ENCODE measurements at regions not wholly inside any gene's neighbourhood (a gene's known extent, or its start where the extent isn't known, plus 50 kb on each side); places are given as distances from the start of the nearest gene placed in this dataset.

GRCh38 chr9:107867738-107868137 lies 378.2 kb upstream of the KLF4 start:
- DNase-seq (no peak), ATAC-seq (ENCODE audit: low read depth) (no peak)
- Histone ChIP-seq H4K20me1 (ENCODE audit: control insufficient read depth, insufficient read depth, low read length, poor library complexity, severe bottlenecking) (no peaks in the 10 kb centered on the region), H3K9ac (ENCODE audit: low read length) (peak overlapping the region; percentile 60), H3K4me1 (ENCODE audit: control insufficient read depth in 2 of 2, insufficient read depth in 2 of 2, low read length in 2 of 2) (peaks cover 57 to 60% of the 10 kb centered on the region in 2 donors), H3K79me2 (ENCODE audit: control insufficient read depth, insufficient read depth, low read length) (no peaks in the 10 kb centered on the region), H3K4me2 (replicated peaks; ENCODE audit: low read depth, low read length, poor library complexity, severe bottlenecking) (peak overlapping the region; percentile 79), H2AFZ (ENCODE audit: insufficient read depth, low read depth, low read length, poor library complexity, severe bottlenecking) (no peak overlapping the region), H3K27me3 (replicated peaks in 1 of 4; ENCODE audit: control extremely low read depth in 1 of 4, control insufficient read depth in 3 of 4, insufficient read depth in 4 of 4, low read length in 3 of 4) (no peaks in the 10 kb centered on the region), H3K9me3 (ENCODE audit: control extremely low read depth in 1 of 3, control insufficient read depth in 2 of 3, insufficient read depth in 1 of 3, low read length in 2 of 3) (no peaks in the 10 kb centered on the region), H3K27ac (ENCODE audit: low read length in 2 of 2) (peak overlapping the region; percentile 71 to 84), H3K4me3 (ENCODE audit: control extremely low read depth in 1 of 5, extremely low read depth in 1 of 5, insufficient read depth in 1 of 5, low read depth in 2 of 5, low read length in 4 of 5) (peak overlapping the region in 2 of 5 experiments; percentile 15 to 53), H3K36me3 (replicated peaks in 1 of 2; ENCODE audit: control extremely low read depth in 1 of 2, control insufficient read depth in 1 of 2, extremely low read depth in 1 of 2, insufficient read depth in 2 of 2, low read length in 1 of 2) (no peaks in the 10 kb centered on the region)
- no peaks in the 10 kb centered on the region for H3K27me3 Mint-ChIP-seq
- intact Hi-C loops (cut with micrococcal nuclease): no loop called here
- peak overlapping the region; percentile 47 for H3K4me3 Mint-ChIP-seq
- ChIA-PET CTCF (interaction anchor here (0.6 kb wide), 1 partner anchor 387 kb away, joined by 7 read pairs; no protein-coding TSS in a partner anchor), POLR2A (no interaction called here)
- peaks cover 59% of the 10 kb centered on the region for H3K4me1 Mint-ChIP-seq
- H3K27ac Mint-ChIP-seq: peak overlapping the region; percentile 82
- WGBS (ENCODE audit: insufficient coverage): no CpG with 5 or more reads among the region's 5 CpGs
- TF ChIP-seq, protein P1, sequence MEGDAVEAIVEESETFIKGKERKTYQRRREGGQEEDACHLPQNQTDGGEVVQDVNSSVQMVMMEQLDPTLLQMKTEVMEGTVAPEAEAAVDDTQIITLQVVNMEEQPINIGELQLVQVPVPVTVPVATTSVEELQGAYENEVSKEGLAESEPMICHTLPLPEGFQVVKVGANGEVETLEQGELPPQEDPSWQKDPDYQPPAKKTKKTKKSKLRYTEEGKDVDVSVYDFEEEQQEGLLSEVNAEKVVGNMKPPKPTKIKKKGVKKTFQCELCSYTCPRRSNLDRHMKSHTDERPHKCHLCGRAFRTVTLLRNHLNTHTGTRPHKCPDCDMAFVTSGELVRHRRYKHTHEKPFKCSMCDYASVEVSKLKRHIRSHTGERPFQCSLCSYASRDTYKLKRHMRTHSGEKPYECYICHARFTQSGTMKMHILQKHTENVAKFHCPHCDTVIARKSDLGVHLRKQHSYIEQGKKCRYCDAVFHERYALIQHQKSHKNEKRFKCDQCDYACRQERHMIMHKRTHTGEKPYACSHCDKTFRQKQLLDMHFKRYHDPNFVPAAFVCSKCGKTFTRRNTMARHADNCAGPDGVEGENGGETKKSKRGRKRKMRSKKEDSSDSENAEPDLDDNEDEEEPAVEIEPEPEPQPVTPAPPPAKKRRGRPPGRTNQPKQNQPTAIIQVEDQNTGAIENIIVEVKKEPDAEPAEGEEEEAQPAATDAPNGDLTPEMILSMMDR (IDR thresholded peaks at IDR 0.05): no peak
- TF ChIP-seq EZH2 (IDR thresholded peaks at IDR 0.05; ENCODE audit: borderline replicate concordance, insufficient read depth, low read depth, low read length, poor library complexity, severe bottlenecking): no peak
- no peaks in the 10 kb centered on the region for H3K9me3 Mint-ChIP-seq (ENCODE audit: insufficient read depth)

DNA sequence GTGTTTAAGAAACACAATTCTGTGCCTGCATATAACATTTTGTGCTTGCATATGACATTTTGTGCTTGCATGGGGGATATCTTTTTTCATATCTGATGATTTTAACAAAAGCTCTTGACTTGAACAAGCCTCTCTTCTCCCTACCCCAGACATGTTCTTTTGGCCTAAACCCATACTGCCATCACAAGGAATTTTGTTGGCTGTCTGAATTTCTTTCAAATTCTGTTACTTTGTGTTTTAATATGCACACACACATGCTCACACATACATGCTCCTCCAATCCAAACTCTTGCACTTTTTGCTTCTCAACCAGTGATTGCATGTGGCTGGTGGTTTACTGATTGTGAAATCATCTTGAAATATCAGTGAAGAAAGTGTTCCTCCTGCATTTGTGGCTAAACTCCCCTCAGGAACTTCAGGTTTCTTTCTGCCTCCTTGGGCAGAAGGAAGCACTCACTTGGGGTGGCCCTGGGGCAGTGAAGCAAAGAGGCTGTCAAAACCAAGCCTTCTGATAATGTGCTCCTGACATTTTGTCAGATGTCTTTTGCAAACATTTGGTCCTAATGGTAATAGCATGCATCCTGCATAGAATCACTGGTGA lies 377.2 kb upstream of the KLF4 start:
- H3K4me3 ChIP-seq (ENCODE audit: control extremely low read depth in 1 of 5, extremely low read depth in 1 of 5, insufficient read depth in 1 of 5, low read depth in 2 of 5, low read length in 4 of 5): no peak overlapping the region
- H2AFZ ChIP-seq (ENCODE audit: insufficient read depth, low read depth, low read length, poor library complexity, severe bottlenecking): peak overlapping the region; percentile 9
- H3K9me3 ChIP-seq (ENCODE audit: control extremely low read depth in 1 of 3, control insufficient read depth in 2 of 3, insufficient read depth in 1 of 3, low read length in 2 of 3): no peaks in the 10 kb centered on the region
- H3K4me1 ChIP-seq (ENCODE audit: control insufficient read depth in 2 of 2, insufficient read depth in 2 of 2, low read length in 2 of 2): peaks cover 51% of the 10 kb centered on the region in 2 donors
- peaks cover 53% of the 10 kb centered on the region for H3K4me1 Mint-ChIP-seq
- no peaks in the 10 kb centered on the region for H4K20me1 ChIP-seq (ENCODE audit: control insufficient read depth, insufficient read depth, low read length, poor library complexity, severe bottlenecking)
- no peaks in the 10 kb centered on the region for H3K9me3 Mint-ChIP-seq (ENCODE audit: insufficient read depth)
- peak overlapping the region; percentile 74 for H3K4me3 Mint-ChIP-seq
- no peaks in the 10 kb centered on the region for H3K27me3 ChIP-seq (replicated peaks in 1 of 4; ENCODE audit: control extremely low read depth in 1 of 4, control insufficient read depth in 3 of 4, insufficient read depth in 4 of 4, low read length in 3 of 4)
- ATAC-seq (ENCODE audit: low read depth): no peak
- no peaks in the 10 kb centered on the region for H3K27me3 Mint-ChIP-seq
- TF ChIP-seq, protein P1 (IDR thresholded peaks at IDR 0.05): no peak
- TF ChIP-seq EZH2 (IDR thresholded peaks at IDR 0.05; ENCODE audit: borderline replicate concordance, insufficient read depth, low read depth, low read length, poor library complexity, severe bottlenecking): no peak
- ChIA-PET POLR2A (interaction anchor here (0.8 kb wide), 1 partner anchor 9 kb away, joined by 3 read pairs; no protein-coding TSS in a partner anchor), CTCF (no interaction called here)
- no peaks in the 10 kb centered on the region for H3K79me2 ChIP-seq (ENCODE audit: control insufficient read depth, insufficient read depth, low read length)
- peak overlapping the region; percentile 79 for H3K4me2 ChIP-seq (replicated peaks; ENCODE audit: low read depth, low read length, poor library complexity, severe bottlenecking)
- peak overlapping the region; percentile 71 to 84 for H3K27ac ChIP-seq (ENCODE audit: low read length in 2 of 2)
- DNase-seq: no peak
- peak overlapping the region; percentile 65 for H3K27ac Mint-ChIP-seq
- no peak overlapping the region for H3K9ac ChIP-seq (ENCODE audit: low read length)
- intact Hi-C loops (cut with micrococcal nuclease): no loop called here
- H3K36me3 ChIP-seq (replicated peaks in 1 of 2; ENCODE audit: control extremely low read depth in 1 of 2, control insufficient read depth in 1 of 2, extremely low read depth in 1 of 2, insufficient read depth in 2 of 2, low read length in 1 of 2): no peaks in the 10 kb centered on the region

Data from B cell (primary cell).